ENCODE measurements at regions not wholly inside any gene's neighbourhood (a gene's known extent, or its start where the extent isn't known, plus 50 kb on each side); places are given as distances from the start of the nearest gene placed in this dataset.

DNA sequence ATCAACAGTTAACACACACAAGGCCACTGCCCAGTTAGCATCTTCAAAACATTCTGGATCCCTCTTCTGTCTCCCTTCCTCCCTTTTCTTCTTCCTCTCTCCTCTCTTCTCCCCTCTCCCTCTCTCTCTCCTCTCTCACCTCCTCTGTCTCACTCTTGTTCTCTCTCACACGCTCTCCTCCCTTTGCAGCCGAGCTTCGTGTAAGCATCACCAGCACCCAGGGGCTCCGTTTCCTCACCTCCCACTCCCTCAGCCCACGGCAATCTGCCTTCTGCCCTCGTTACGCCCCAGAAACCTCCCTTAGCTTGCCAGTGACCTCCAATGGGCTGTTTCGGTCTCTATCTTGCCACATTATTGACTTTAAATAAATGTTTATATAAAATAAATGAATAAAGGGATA is 147.4 kb downstream of the TEX36 start:
- Histone ChIP-seq H3K4me3 (no peak overlapping the region), H3K9me3 (no peaks in the 10 kb centered on the region), H3K27me3 (peaks cover 5% of the 10 kb centered on the region), H3K4me1 (no peaks in the 10 kb centered on the region), H3K36me3 (no peaks in the 10 kb centered on the region), H3K27ac (no peak overlapping the region)
- no peak for ATAC-seq
- no peak for DNase-seq
- intact Hi-C loops (cut with DNase I): no loop called here
- TF ChIP-seq, protein P1, sequence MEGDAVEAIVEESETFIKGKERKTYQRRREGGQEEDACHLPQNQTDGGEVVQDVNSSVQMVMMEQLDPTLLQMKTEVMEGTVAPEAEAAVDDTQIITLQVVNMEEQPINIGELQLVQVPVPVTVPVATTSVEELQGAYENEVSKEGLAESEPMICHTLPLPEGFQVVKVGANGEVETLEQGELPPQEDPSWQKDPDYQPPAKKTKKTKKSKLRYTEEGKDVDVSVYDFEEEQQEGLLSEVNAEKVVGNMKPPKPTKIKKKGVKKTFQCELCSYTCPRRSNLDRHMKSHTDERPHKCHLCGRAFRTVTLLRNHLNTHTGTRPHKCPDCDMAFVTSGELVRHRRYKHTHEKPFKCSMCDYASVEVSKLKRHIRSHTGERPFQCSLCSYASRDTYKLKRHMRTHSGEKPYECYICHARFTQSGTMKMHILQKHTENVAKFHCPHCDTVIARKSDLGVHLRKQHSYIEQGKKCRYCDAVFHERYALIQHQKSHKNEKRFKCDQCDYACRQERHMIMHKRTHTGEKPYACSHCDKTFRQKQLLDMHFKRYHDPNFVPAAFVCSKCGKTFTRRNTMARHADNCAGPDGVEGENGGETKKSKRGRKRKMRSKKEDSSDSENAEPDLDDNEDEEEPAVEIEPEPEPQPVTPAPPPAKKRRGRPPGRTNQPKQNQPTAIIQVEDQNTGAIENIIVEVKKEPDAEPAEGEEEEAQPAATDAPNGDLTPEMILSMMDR (IDR thresholded peaks at IDR 0.05): no peak

DNA sequence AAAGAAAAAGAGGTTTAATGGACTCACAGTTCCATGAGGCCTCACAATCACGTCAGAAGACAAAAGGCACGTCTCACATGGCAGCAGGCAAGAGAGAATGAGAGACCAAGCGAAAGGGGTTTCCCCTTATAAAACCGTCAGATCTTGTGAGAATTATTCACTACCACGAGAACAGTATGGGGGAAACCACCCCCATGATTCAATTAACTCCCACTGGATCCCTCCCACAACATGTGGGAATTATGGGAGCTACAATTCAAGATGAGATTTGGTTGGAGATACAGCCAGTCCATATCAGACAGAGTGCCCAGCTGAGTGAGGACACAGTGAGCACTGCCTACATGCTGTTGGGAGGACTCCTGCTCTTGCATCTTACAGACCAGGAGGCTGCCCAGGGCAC is 148.4 kb downstream of the TEX36 start:
- H3K27me3 ChIP-seq: peaks cover 5% of the 10 kb centered on the region
- H3K27ac ChIP-seq: no peak overlapping the region
- no peaks in the 10 kb centered on the region for H3K9me3 ChIP-seq
- H3K4me3 ChIP-seq: no peak overlapping the region
- ATAC-seq: no peak
- TF ChIP-seq, protein P1 (IDR thresholded peaks at IDR 0.05): no peak
- no peaks in the 10 kb centered on the region for H3K4me1 ChIP-seq
- intact Hi-C loops (cut with DNase I): no loop called here
- H3K36me3 ChIP-seq: no peaks in the 10 kb centered on the region
- no peak for DNase-seq

DNA sequence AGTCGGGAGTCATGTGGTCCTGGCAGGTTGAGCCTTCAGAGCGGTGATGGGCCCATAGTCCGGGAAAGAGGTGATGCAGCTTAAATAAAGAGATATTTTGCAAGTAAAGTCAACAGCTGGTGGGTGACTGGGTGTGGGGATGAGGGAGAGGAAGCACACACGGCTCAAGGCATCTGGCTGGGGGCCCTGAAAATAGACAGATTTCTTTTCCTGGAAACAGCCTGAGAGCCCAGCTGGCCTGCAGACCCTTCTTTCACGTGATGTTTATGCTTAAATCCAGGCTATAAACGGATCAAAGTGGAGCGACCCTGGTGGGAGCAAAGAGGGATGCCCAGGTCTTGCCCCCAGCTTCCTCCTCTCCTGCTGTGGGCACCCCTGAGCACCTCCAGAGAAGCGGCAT is 149.1 kb downstream of the TEX36 start:
- DNase-seq (no peak), ATAC-seq (no peak)
- H3K9me3 ChIP-seq: no peaks in the 10 kb centered on the region
- H3K4me3 ChIP-seq: no peak overlapping the region
- no peaks in the 10 kb centered on the region for H3K36me3 ChIP-seq
- peaks cover 5% of the 10 kb centered on the region for H3K27me3 ChIP-seq
- no peaks in the 10 kb centered on the region for H3K4me1 ChIP-seq
- intact Hi-C loops (cut with DNase I): no loop called here
- TF ChIP-seq, protein P1 (IDR thresholded peaks at IDR 0.05): no peak
- no peak overlapping the region for H3K27ac ChIP-seq

DNA sequence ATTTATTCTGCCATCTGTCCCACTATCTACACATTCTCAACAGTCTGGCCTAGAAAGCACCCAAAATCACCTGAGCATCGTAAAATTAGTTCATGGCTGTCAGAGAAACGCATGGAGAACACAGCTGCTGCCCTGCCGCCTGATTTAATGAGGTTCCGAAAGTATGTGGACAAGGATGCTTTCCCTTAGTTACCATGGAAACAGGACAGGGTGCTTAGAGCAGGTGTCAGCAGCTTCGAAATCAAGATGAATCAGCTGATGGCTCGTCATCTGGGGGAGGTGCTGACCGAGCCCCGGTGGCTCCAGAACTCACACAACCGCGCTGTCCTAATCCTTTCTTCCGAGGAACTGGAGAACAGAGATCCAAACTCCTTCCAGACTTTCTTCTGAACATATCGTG is 151.5 kb downstream of the TEX36 start:
- Histone ChIP-seq H3K9me3 (no peaks in the 10 kb centered on the region), H3K36me3 (no peaks in the 10 kb centered on the region), H3K27ac (no peak overlapping the region), H3K4me1 (no peaks in the 10 kb centered on the region), H3K4me3 (no peak overlapping the region), H3K27me3 (peaks cover 5% of the 10 kb centered on the region)
- DNase-seq: no peak
- ATAC-seq: no peak
- TF ChIP-seq, protein P1 (IDR thresholded peaks at IDR 0.05): no peak
- intact Hi-C loops (cut with DNase I): no loop called here

DNA sequence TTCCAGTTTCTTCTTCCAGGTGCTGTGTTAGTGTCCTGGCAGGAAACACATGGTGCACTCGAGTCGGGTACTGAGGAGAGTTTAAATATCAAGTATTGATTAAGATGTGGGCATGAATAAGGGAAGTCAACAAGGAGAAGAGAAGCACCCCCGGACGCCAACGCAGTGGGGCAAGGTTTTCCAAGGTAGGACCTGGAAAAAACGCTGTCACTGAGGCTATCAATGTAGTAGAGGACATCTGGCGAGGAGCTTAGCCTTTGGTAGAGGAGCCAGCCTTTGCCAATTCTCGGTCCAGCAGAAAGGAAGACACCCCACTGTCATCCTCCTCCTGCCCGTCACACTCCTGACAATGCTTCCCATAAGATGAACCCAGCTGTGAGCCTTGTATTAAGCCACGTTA is 159.6 kb downstream of the TEX36 start:
- no peaks in the 10 kb centered on the region for H3K27me3 ChIP-seq
- ATAC-seq: no peak
- intact Hi-C loops (cut with DNase I): no loop called here

More for the DNA sequence above, 159.6 kb downstream of the TEX36 start:
- no peak for DNase-seq
- H3K4me3 ChIP-seq: no peak overlapping the region
- no peaks in the 10 kb centered on the region for H3K4me1 ChIP-seq
- peaks cover 3% of the 10 kb centered on the region for H3K9me3 ChIP-seq
- H3K27ac ChIP-seq: no peak overlapping the region
- TF ChIP-seq, protein P1 (IDR thresholded peaks at IDR 0.05): no peak
- no peaks in the 10 kb centered on the region for H3K36me3 ChIP-seq

All from upper lobe of right lung (tissue), 1 donor.